Umbilical cord (tissue), 1 donor: ENCODE measurements at regions not wholly inside any gene's neighbourhood (a gene's known extent, or its start where the extent isn't known, plus 50 kb on each side); places are given as distances from the start of the nearest gene placed in this dataset.

Experiments
- DNase-seq: peaks from one replicate; pipeline ENCODE4 v3.0.0-alpha.2; 2015; ENCODE audit warnings: low spot score

DNA sequence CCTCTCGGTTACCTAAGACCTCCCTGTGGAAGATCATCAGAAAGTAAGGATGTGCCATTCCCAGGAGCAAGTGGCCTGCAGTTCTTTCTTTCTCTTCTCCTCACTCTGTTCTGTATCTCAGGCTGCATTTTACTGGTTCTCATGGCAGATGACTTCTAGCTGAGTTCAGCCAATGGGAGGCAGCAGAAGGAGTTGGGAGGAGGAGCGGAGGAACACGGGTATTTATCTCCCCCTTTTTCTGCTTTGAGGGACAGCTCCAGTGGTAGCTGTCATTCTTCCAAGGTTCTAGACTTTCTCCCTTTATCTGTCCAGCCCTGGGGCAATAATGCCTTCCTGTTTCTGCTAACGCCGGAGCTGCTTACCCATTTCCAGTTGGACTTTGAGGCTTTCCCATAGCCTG, 339.9 kb downstream of the NR2F2 start:
- no peak for DNase-seq

GRCh38 chr15:96672629-96673028, 342.1 kb downstream of the NR2F2 start:
- no peak for DNase-seq

GRCh38 chr15:96678386-96678785, 347.9 kb downstream of the NR2F2 start:
- no peak for DNase-seq

DNA sequence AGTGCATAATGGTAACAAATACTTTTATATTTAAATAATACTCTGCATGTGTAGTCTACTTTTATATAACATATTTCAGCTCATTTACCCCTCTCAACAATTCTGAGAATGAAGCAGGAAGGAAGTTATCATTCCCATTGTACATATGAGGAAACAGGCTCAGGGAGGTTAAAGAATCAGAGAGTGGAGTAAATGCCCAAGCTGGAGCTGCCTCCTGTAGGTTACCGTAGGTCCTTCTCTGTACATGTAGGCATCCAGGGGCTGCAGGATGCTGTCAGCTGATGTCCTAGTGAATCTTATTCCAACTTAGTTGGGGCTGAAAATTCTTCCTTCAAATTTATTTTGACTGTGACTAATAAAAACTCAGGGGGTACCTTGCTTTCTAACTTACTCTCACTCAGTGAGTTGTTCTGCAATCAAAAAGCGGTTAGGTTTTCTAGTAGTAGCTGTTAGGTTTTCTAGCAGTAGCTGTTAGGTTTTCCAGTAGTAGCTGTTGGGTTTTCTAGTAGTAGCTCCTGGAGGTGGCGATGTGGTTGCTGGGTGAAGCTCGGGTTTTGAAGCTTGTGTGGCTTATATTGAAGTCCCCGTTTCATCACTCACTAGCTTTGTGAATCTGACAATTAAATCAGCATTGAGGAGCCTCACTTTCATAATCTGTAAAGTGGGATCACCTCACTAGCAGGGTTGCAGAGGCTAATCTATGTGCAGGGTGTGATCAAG, 357.0 kb downstream of the NR2F2 start:
- no peak for DNase-seq

GRCh38 chr15:96690733-96691132, 360.2 kb downstream of the NR2F2 start:
- no peak for DNase-seq

GRCh38 chr15:96692826-96693225, 362.3 kb downstream of the NR2F2 start:
- DNase-seq = no peak

DNA sequence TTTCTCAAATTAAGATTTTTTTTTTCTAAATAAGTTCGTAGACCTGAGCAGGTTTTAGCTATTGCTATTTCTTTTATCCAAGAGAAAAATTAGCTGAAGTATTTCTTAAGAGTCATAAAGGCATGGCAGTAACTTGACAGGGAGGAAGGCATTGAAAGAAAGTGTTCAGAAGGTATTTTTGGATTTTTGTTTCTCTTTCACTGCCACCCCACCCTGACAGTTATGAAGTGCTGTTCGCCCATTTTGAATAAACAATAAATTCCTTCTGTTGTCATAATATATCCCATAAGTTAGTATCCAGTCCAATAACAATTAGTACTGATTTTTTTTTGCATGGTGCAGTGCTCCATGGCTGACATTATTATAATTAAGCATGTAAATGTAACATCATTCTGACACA, 363.0 kb downstream of the NR2F2 start:
- DNase-seq = no peak

- DNase-seq = peak; percentile 31
Observed at GRCh38 chr15:96693990-96694517, 363.6 kb downstream of the NR2F2 start.

- peak; percentile 5 for DNase-seq
Observed at GRCh38 chr15:96695426-96695825, 364.9 kb downstream of the NR2F2 start.

DNA sequence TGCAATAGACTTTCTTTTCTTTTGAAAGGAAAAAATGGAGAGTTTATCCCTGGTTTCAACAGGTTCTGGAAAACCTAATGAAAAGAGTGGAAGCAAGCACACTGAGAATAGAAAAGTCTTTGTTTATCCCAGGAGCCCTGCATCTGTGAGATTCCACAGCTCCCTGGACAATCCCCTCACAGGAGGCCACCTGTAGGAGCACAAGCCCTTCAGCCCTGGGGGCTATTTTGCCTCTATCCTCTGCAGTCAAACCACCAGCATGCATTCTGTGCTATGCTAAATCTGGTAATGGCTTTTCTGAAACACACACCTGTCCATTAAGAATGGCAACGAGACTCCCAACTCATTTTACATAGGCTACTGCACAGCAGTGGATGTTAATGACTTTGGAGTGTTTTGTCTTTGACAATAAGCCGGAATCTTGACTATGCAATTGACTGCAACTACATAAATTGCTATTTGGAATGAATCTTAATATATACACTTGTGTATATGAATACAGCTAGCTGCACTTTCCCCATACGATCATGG, 369.4 kb downstream of the NR2F2 start:
- DNase-seq = no peak

- no peak for DNase-seq
Observed at GRCh38 chr15:96700555-96700954, 370.1 kb downstream of the NR2F2 start.

GRCh38 chr15:96701443-96701842, 370.9 kb downstream of the NR2F2 start:
- no peak for DNase-seq

DNA sequence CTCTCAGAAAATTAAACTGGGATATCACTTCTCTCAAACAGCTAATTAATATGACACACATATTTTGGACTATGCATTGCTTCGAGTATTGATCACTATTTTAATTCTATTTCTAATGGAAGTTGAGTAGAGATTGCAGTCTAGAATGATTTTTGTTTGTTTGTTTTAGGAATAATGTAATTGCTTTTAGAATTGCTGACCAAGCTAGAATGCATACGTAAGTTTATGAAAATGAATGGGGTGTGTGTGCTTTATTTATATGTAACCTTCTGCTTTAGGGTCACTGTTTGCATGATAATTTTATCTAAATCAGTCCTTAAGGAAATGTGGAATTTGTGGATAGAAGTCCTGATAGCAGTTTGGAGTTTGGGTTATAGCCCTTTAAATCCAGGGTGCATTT, 371.4 kb downstream of the NR2F2 start:
- no peak for DNase-seq

DNA sequence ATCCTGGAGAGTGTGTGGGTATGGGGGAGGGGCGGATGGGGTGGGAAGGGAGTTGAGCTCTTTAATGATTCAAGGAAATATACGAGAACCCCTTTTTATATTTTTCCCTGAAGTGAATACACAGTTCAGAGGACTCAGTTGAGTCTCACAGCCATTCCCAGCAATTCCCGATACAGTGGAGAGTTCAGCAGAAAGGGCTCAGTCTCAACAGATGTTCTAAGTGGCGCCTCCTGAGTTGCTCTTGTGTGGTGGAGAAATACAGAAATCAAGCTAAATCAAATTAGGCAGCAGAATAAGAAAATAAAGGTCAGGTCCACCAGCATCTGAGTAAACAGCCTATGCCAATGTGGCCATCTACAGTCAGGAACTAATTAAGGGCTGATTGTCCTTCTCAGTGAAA, 372.1 kb downstream of the NR2F2 start:
- no peak for DNase-seq

GRCh38 chr15:96703091-96703490, 372.6 kb downstream of the NR2F2 start:
- no peak for DNase-seq

DNA sequence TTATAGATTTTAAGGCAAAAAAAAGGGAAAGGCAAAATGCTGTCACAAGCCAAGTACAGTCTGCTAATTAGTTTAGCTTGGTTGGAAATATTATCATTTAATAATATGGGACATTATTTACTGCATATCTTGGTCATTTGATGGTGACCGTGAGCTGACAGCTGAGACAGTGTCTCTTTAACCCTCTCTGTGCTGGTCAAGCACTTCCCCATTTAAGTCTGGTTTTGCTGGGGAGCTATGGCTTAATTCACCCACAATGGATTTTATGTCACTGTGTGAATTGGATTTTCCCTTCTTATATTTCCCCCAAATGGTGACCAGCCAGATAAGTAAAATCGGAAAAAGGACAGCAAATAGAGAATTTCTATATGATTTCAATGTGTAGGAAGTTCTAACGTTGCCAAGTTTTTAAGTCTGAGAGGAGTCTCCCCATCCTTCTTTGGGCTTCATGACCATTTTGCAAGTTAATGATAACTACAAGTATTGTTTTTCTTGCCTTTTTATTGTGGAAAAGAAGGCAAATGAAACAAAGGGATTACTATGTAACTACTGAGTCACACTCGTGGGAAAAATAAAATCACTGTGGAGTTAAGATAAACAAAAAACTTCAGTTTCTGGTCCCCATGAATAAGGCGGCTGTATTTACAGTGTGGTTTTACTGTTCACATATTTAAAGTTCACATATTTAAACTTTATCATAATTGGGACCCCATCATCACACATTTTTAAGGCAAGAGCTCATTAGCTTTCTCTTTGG, 373.5 kb downstream of the NR2F2 start:
- DNase-seq = no peak

DNA sequence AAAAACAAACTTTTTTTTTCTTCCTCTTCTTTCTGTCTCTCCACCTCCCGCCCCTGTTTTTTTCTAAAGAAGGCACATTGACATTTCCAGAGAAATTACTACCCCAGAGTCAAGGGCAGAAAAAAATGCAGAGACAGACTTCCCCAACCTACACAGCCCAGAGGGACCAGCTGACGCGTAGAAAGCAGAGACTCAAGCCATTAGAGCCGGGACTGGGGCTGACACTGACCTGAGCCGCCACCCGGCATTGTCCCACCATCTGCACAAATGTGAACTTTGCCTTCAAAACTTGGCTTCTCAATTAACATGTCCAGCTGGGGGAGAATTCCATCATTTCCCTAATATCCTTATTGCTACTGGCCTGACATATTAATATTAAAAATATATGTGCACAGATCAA, 385.6 kb downstream of the NR2F2 start:
- no peak for DNase-seq

- DNase-seq = no peak
Observed at GRCh38 chr15:96716478-96716877, 386.0 kb downstream of the NR2F2 start.

- peak; percentile 1 for DNase-seq
Observed at GRCh38 chr15:96720251-96720650, 389.8 kb downstream of the NR2F2 start.

- DNase-seq = no peak
Observed at GRCh38 chr15:96720656-96721055, 390.2 kb downstream of the NR2F2 start.

GRCh38 chr15:96728591-96728990, 398.1 kb downstream of the NR2F2 start:
- no peak for DNase-seq

DNA sequence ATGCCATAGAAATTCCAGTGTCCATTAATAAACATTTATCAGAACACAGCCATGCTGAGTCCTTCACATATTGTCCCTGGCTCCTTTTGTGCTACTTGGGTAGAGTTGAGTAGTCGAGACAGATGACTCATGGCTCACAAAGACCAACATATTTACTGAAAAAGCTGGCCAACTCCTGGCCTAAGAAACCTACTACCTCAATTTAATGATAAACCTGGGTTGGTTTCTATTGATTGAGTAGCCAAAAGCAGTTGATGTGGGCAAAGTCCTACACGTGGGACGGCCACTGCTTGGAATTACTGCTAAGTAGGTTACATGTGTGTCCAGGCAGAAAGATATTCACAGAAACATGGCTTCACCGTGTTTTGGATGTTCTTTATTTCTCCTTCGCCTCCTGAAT, 402.2 kb downstream of the NR2F2 start:
- no peak for DNase-seq

GRCh38 chr15:96733721-96734120, 403.2 kb downstream of the NR2F2 start:
- no peak for DNase-seq
